Upper lobe of left lung (tissue), 4 donors: ENCODE measurements at regions not wholly inside any gene's neighbourhood (a gene's known extent, or its start where the extent isn't known, plus 50 kb on each side); places are given as distances from the start of the nearest gene placed in this dataset.

Experiments used
- EP300 ChIP-seq, 4 donors: sonication (generic); formaldehyde crosslinking; IDR thresholded peaks; one replicate each; pipeline ENCODE4 v1.5.1; 2017; ENCODE audit warnings: antibody characterized with exemption in 4 of 4, control low read depth in 2 of 4
- POLR2A ChIP-seq, 4 donors: fragments of 450-650 bp; IDR thresholded peaks; one replicate each; pipeline ENCODE4 v1.5.1; 2016 to 2017; ENCODE audit warnings: antibody characterized with exemption in 4 of 4, mild to moderate bottlenecking in 2 of 4
- POLR2AphosphoS5 ChIP-seq, 2 donors: sonication (generic); formaldehyde crosslinking; IDR thresholded peaks; one replicate each; pipeline ENCODE4 v1.5.1; 2017; ENCODE audit warnings: antibody characterized with exemption in 2 of 2
- TF ChIP-seq, protein P1 (sequence below), 6 experiments: fragments of 450-650 bp in 4 of 6; fragments of 200-600 bp in 2 of 6; sonication (generic) in 2 of 6; IDR thresholded peaks; one replicate each; pipeline ENCODE4 v1.5.1; 2016 to 2019; ENCODE audit warnings: antibody characterized with exemption in 6 of 6

DNA sequence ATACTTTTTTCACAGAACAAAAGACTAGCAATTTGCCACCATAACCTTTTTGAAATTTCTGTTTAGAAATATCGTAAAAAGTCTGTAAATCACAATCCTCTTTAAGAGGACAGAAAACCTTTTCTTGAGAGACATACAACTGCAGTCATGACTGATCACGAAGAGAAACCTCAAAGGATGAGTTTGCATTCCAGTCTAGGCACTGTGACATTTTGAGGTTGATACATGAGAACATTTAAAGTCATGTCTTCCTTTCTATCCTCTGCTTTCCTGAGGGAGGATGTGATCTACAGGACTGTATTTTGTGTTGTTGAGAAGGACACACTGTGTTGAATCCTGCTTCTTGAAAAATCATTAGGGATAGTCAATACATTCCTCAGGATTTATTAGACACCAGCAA, 476.7 kb upstream of the CCDC179 start:
- TF ChIP-seq POLR2AphosphoS5 (IDR thresholded peaks at IDR 0.05) (no peak), EP300 (IDR thresholded peaks at IDR 0.05) (no peak), POLR2A (IDR thresholded peaks at IDR 0.05) (no peak)
- TF ChIP-seq, protein P1, sequence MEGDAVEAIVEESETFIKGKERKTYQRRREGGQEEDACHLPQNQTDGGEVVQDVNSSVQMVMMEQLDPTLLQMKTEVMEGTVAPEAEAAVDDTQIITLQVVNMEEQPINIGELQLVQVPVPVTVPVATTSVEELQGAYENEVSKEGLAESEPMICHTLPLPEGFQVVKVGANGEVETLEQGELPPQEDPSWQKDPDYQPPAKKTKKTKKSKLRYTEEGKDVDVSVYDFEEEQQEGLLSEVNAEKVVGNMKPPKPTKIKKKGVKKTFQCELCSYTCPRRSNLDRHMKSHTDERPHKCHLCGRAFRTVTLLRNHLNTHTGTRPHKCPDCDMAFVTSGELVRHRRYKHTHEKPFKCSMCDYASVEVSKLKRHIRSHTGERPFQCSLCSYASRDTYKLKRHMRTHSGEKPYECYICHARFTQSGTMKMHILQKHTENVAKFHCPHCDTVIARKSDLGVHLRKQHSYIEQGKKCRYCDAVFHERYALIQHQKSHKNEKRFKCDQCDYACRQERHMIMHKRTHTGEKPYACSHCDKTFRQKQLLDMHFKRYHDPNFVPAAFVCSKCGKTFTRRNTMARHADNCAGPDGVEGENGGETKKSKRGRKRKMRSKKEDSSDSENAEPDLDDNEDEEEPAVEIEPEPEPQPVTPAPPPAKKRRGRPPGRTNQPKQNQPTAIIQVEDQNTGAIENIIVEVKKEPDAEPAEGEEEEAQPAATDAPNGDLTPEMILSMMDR (IDR thresholded peaks at IDR 0.05): no peak
